ENCODE measurements at regions not wholly inside any gene's neighbourhood (a gene's known extent, or its start where the extent isn't known, plus 50 kb on each side); places are given as distances from the start of the nearest gene placed in this dataset.
A peak's percentile ranks its signal among the peaks of the same experiment; 100 is the strongest.
"Not testable (repeated sequence)": the region's sequence is repeated elsewhere in the genome, so short reads cannot be mapped to it uniquely, and the experiment has no call there.

GRCh38 chr6:17012421-17013225 lies 89.2 kb upstream of the STMND1 start:
- no peak for DNase-seq (ENCODE audit: low spot score)

GRCh38 chr6:17011985-17012384 lies 89.9 kb upstream of the STMND1 start:
- no peak for DNase-seq (ENCODE audit: low spot score)

GRCh38 chr6:17007749-17008148 lies 94.1 kb upstream of the STMND1 start:
- no peak for DNase-seq (ENCODE audit: low spot score)

- DNase-seq (ENCODE audit: low spot score), result no peak
Observed at GRCh38 chr6:17006543-17006942, 95.3 kb upstream of the STMND1 start.

- DNase-seq (ENCODE audit: low spot score), result no peak
Observed at GRCh38 chr6:17004269-17004668, 97.6 kb upstream of the STMND1 start.

- DNase-seq (ENCODE audit: low spot score), result no peak
Observed at GRCh38 chr6:17002123-17002522, 99.7 kb upstream of the STMND1 start.

GRCh38 chr6:17001188-17001587 lies 100.7 kb upstream of the STMND1 start:
- DNase-seq (ENCODE audit: low spot score), result no peak

- peak; percentile 86 for DNase-seq (ENCODE audit: low spot score)
Observed at GRCh38 chr6:16999491-17000436, 102.1 kb upstream of the STMND1 start.

GRCh38 chr6:16998461-16998860 lies 103.4 kb upstream of the STMND1 start:
- no peak for DNase-seq (ENCODE audit: low spot score)

GRCh38 chr6:16995511-16996250 lies 106.2 kb upstream of the STMND1 start:
- no peak for DNase-seq (ENCODE audit: low spot score)

GRCh38 chr6:16993396-16993795 lies 108.5 kb upstream of the STMND1 start:
- no peak for DNase-seq (ENCODE audit: low spot score)

GRCh38 chr6:16991981-16992629 lies 109.7 kb upstream of the STMND1 start:
- DNase-seq (ENCODE audit: low spot score), result no peak

GRCh38 chr6:16989976-16990375 lies 111.9 kb upstream of the STMND1 start:
- DNase-seq (ENCODE audit: low spot score), result not testable (repeated sequence)

- DNase-seq (ENCODE audit: low spot score), result no peak
Observed at GRCh38 chr6:16989382-16989781, 112.5 kb upstream of the STMND1 start.

- no peak for DNase-seq (ENCODE audit: low spot score)
Observed at GRCh38 chr6:16987996-16988395, 113.9 kb upstream of the STMND1 start.

- peak; percentile 82 for DNase-seq (ENCODE audit: low spot score)
Observed at GRCh38 chr6:16985513-16986284, 116.2 kb upstream of the STMND1 start.

GRCh38 chr6:16982807-16983206 lies 119.0 kb upstream of the STMND1 start:
- DNase-seq (ENCODE audit: low spot score), result peak; percentile 74

GRCh38 chr6:16979677-16980370 lies 122.0 kb upstream of the STMND1 start:
- no peak for DNase-seq (ENCODE audit: low spot score)

GRCh38 chr6:16978686-16979085 lies 123.2 kb upstream of the STMND1 start:
- DNase-seq (ENCODE audit: low spot score), result no peak
